ENCODE measurements at regions not wholly inside any gene's neighbourhood (a gene's known extent, or its start where the extent isn't known, plus 50 kb on each side); places are given as distances from the start of the nearest gene placed in this dataset.

DNA sequence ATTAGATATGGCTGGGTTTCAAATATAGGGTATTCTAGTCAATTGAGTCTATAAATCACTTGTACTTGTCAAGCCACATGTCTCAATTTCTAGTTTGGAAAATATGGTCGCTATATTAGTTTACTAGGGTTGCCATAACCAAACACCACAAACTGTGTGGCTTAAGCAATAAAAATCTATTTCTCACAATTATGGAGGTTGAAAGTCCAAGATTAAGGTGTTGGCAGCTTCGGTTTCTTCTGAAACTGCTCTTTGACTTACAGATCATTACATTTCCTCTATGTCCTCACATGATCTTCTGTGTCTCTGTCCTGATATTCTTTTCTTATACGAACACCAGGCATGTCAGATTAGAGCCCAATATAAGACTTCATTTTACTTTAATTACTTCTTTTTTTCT, 55.8 kb upstream of the BASP1 start:
- TF ChIP-seq, protein P1, sequence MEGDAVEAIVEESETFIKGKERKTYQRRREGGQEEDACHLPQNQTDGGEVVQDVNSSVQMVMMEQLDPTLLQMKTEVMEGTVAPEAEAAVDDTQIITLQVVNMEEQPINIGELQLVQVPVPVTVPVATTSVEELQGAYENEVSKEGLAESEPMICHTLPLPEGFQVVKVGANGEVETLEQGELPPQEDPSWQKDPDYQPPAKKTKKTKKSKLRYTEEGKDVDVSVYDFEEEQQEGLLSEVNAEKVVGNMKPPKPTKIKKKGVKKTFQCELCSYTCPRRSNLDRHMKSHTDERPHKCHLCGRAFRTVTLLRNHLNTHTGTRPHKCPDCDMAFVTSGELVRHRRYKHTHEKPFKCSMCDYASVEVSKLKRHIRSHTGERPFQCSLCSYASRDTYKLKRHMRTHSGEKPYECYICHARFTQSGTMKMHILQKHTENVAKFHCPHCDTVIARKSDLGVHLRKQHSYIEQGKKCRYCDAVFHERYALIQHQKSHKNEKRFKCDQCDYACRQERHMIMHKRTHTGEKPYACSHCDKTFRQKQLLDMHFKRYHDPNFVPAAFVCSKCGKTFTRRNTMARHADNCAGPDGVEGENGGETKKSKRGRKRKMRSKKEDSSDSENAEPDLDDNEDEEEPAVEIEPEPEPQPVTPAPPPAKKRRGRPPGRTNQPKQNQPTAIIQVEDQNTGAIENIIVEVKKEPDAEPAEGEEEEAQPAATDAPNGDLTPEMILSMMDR (conservative IDR thresholded peaks at IDR 0.05; ENCODE audit: low read depth in 2 of 2) = no peak
- no peak for TF ChIP-seq NANOG (IDR thresholded peaks at IDR 0.05; ENCODE audit: borderline replicate concordance)
- TF ChIP-seq CREB1 (CRISPR knock-in tag; IDR thresholded peaks at IDR 0.05; ENCODE audit: low read depth) = no peak
- no peak for TF ChIP-seq JUNB (IDR thresholded peaks at IDR 0.05; ENCODE audit: unreplicated experiment)
- TF ChIP-seq EZH2 (IDR thresholded peaks at IDR 0.05; ENCODE audit: low read depth, unreplicated experiment) = no peak
- TF ChIP-seq, protein P2, sequence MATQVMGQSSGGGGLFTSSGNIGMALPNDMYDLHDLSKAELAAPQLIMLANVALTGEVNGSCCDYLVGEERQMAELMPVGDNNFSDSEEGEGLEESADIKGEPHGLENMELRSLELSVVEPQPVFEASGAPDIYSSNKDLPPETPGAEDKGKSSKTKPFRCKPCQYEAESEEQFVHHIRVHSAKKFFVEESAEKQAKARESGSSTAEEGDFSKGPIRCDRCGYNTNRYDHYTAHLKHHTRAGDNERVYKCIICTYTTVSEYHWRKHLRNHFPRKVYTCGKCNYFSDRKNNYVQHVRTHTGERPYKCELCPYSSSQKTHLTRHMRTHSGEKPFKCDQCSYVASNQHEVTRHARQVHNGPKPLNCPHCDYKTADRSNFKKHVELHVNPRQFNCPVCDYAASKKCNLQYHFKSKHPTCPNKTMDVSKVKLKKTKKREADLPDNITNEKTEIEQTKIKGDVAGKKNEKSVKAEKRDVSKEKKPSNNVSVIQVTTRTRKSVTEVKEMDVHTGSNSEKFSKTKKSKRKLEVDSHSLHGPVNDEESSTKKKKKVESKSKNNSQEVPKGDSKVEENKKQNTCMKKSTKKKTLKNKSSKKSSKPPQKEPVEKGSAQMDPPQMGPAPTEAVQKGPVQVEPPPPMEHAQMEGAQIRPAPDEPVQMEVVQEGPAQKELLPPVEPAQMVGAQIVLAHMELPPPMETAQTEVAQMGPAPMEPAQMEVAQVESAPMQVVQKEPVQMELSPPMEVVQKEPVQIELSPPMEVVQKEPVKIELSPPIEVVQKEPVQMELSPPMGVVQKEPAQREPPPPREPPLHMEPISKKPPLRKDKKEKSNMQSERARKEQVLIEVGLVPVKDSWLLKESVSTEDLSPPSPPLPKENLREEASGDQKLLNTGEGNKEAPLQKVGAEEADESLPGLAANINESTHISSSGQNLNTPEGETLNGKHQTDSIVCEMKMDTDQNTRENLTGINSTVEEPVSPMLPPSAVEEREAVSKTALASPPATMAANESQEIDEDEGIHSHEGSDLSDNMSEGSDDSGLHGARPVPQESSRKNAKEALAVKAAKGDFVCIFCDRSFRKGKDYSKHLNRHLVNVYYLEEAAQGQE (IDR thresholded peaks at IDR 0.05; ENCODE audit: unreplicated experiment) = no peak
- no peak for TF ChIP-seq STAT1 (IDR thresholded peaks at IDR 0.05; ENCODE audit: unreplicated experiment)
- TF ChIP-seq, protein P3, sequence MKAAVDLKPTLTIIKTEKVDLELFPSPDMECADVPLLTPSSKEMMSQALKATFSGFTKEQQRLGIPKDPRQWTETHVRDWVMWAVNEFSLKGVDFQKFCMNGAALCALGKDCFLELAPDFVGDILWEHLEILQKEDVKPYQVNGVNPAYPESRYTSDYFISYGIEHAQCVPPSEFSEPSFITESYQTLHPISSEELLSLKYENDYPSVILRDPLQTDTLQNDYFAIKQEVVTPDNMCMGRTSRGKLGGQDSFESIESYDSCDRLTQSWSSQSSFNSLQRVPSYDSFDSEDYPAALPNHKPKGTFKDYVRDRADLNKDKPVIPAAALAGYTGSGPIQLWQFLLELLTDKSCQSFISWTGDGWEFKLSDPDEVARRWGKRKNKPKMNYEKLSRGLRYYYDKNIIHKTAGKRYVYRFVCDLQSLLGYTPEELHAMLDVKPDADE (IDR thresholded peaks at IDR 0.05) = no peak
- no peak for TF ChIP-seq EZH2phosphoT487 (IDR thresholded peaks at IDR 0.05; ENCODE audit: unreplicated experiment)
